H9 (cell line): ENCODE measurements at regions not wholly inside any gene's neighbourhood (a gene's known extent, or its start where the extent isn't known, plus 50 kb on each side); places are given as distances from the start of the nearest gene placed in this dataset.

Source experiments
- DNase-seq: peaks from one replicate; pipeline ENCODE4 v3.0.0-alpha.2; 2017
- H2AFZ ChIP-seq: one replicate; pipeline ENCODE4 v1.6.1; 2013; ENCODE audit warnings: mild to moderate bottlenecking, low read length, control low read depth, moderate library complexity
- H2AK5ac ChIP-seq: 2 replicates; pipeline ENCODE4 v1.6.1; 2013; ENCODE audit warnings: low read length, control low read depth, mixed read lengths; ENCODE audit not compliant: insufficient read length
- H2BK120ac ChIP-seq: one replicate; pipeline ENCODE4 v1.6.1; 2013; ENCODE audit warnings: low read depth, mild to moderate bottlenecking, low read length, control low read depth, inconsistent platforms; ENCODE audit not compliant: poor library complexity, severe bottlenecking
- H2BK12ac ChIP-seq: 2 replicates; pipeline ENCODE4 v1.6.1; 2013; ENCODE audit warnings: low read length, control low read depth, mixed read lengths, low read depth; ENCODE audit not compliant: insufficient read length
- H2BK15ac ChIP-seq: 2 replicates; pipeline ENCODE4 v1.6.1; 2013; ENCODE audit warnings: low read depth, low read length, control low read depth
- H2BK20ac ChIP-seq: one replicate; pipeline ENCODE4 v1.6.1; 2013; ENCODE audit warnings: low read depth, mild to moderate bottlenecking, low read length, control low read depth, inconsistent platforms; ENCODE audit not compliant: poor library complexity, severe bottlenecking
- H2BK5ac ChIP-seq: 2 replicates; pipeline ENCODE4 v1.6.1; 2013; ENCODE audit warnings: low read length, control low read depth, mixed read lengths; ENCODE audit not compliant: insufficient read length
- H3K14ac ChIP-seq: 2 replicates; pipeline ENCODE4 v1.6.1; 2013; ENCODE audit warnings: low read length, control low read depth; ENCODE audit not compliant: insufficient read depth
- H3K18ac ChIP-seq: 2 replicates; pipeline ENCODE4 v1.6.1; 2013; ENCODE audit warnings: low read depth, mild to moderate bottlenecking, mixed read lengths, low read length, control low read depth; ENCODE audit not compliant: insufficient read length
- H3K23ac ChIP-seq: 2 replicates; pipeline ENCODE4 v1.6.1; 2013; ENCODE audit warnings: low read length, control low read depth, mixed read lengths, low read depth; ENCODE audit not compliant: insufficient read length
- H3K23me2 ChIP-seq: 2 replicates; pipeline ENCODE4 v1.6.1; 2013; ENCODE audit warnings: low read depth, mild to moderate bottlenecking, mixed read lengths, low read length, control low read depth; ENCODE audit not compliant: insufficient read length, poor library complexity, severe bottlenecking
- H3K27ac ChIP-seq: 2 replicates; pipeline ENCODE4 v1.5.1; 2013; ENCODE audit warnings: low read length, control low read depth, mixed read lengths, low read depth; ENCODE audit not compliant: insufficient read length
- H3K27me3 ChIP-seq: 2 replicates; pipeline ENCODE4 v1.6.1; 2013; ENCODE audit warnings: low read length, control low read depth, inconsistent platforms; ENCODE audit not compliant: insufficient read depth
- H3K4ac ChIP-seq: 2 replicates; pipeline ENCODE4 v1.6.1; 2013; ENCODE audit warnings: low read depth, mild to moderate bottlenecking, control low read depth, inconsistent platforms, low read length, moderate library complexity
- H3K4me1 ChIP-seq: 2 replicates; pipeline ENCODE4 v1.6.1; 2013; ENCODE audit warnings: low read length, control low read depth, inconsistent platforms; ENCODE audit not compliant: insufficient read depth
- H3K4me2 ChIP-seq: 2 replicates; pipeline ENCODE4 v1.6.1; 2013; ENCODE audit warnings: low read length, control low read depth, mixed read lengths; ENCODE audit not compliant: insufficient read length, insufficient read depth
- H3K56ac ChIP-seq: 2 replicates; pipeline ENCODE4 v1.6.1; 2013; ENCODE audit warnings: low read depth, mild to moderate bottlenecking, mixed read lengths, low read length, control low read depth; ENCODE audit not compliant: insufficient read length
- H3K79me1 ChIP-seq: 2 replicates; pipeline ENCODE4 v1.6.1; 2013; ENCODE audit warnings: low read depth, mild to moderate bottlenecking, moderate library complexity, low read length, control low read depth, inconsistent platforms; ENCODE audit not compliant: insufficient read depth, poor library complexity, severe bottlenecking
- H3K79me2 ChIP-seq: 2 replicates; pipeline ENCODE4 v1.6.1; 2013; ENCODE audit warnings: low read length, control low read depth, inconsistent platforms; ENCODE audit not compliant: insufficient read depth
- H3K9ac ChIP-seq: 2 replicates; pipeline ENCODE4 v1.6.1; 2013; ENCODE audit warnings: low read length, control low read depth, mixed read lengths; ENCODE audit not compliant: insufficient read length; ENCODE audit errors: extremely low read depth
- H3K9me3 ChIP-seq: one replicate; pipeline ENCODE4 v1.6.1; 2013; ENCODE audit warnings: low read depth, low read length, inconsistent platforms; ENCODE audit not compliant: control insufficient read depth
- H3T11ph ChIP-seq: one replicate; pipeline ENCODE4 v1.6.1; 2013; ENCODE audit warnings: mild to moderate bottlenecking, low read length, control low read depth, inconsistent platforms
- H4K20me1 ChIP-seq: one replicate; pipeline ENCODE4 v1.6.1; 2013; ENCODE audit not compliant: control insufficient read depth, insufficient read length, insufficient read depth
- H4K5ac ChIP-seq: 2 replicates; pipeline ENCODE4 v1.6.1; 2013; ENCODE audit warnings: low read depth, mild to moderate bottlenecking, mixed read lengths, low read length, control low read depth; ENCODE audit not compliant: insufficient read length
- H4K8ac ChIP-seq: replicated peaks from 2 replicates; pipeline ENCODE4 v1.6.1; 2013; ENCODE audit warnings: low read length, control low read depth, mixed read lengths, low read depth; ENCODE audit not compliant: insufficient read length
- H4K91ac ChIP-seq: 2 replicates; pipeline ENCODE4 v1.6.1; 2013; ENCODE audit warnings: low read depth, mild to moderate bottlenecking, moderate library complexity, mixed read lengths, low read length, control low read depth; ENCODE audit not compliant: insufficient read length
- H3K27ac Mint-ChIP-seq, 3 experiments: 2 replicates in 2 of 3; 3 replicates in 1 of 3; pipeline ENCODE4 v1.8.0; 2020 to 2021; ENCODE audit warnings: mixed read lengths in 3 of 3, mild to moderate bottlenecking in 1 of 3, moderate library complexity in 1 of 3
- H3K27me3 Mint-ChIP-seq: 2 replicates; pipeline ENCODE4 v1.8.0; 2021; ENCODE audit warnings: low read depth, mild to moderate bottlenecking, moderate library complexity, mixed read lengths
- H3K36me3 Mint-ChIP-seq, 3 experiments: 2 replicates in 2 of 3; 3 replicates in 1 of 3; pipeline ENCODE4 v1.8.0; 2020 to 2021; ENCODE audit warnings: low read depth in 3 of 3, mixed read lengths in 3 of 3; ENCODE audit not compliant: insufficient read depth in 1 of 3
- H3K4me1 Mint-ChIP-seq, 2 experiments: 2 replicates each; pipeline ENCODE4 v1.8.0; 2020; ENCODE audit warnings: mixed read lengths in 2 of 2
- H3K4me3 Mint-ChIP-seq, 2 experiments: 2 replicates in 1 of 2; 3 replicates in 1 of 2; pipeline ENCODE4 v1.8.0; 2020 to 2021; ENCODE audit warnings: mild to moderate bottlenecking in 2 of 2, mixed read lengths in 2 of 2, moderate library complexity in 1 of 2
- H3K9me3 Mint-ChIP-seq, 2 experiments: 2 replicates in 1 of 2; 3 replicates in 1 of 2; pipeline ENCODE4 v1.8.0; 2020; ENCODE audit warnings: mild to moderate bottlenecking in 2 of 2, mixed read lengths in 2 of 2, moderate library complexity in 1 of 2
- CTCF ChIP-seq: fragments of 200-600 bp; sonication (generic); conservative IDR thresholded peaks from 3 replicates; pipeline ENCODE4 v1.8.0; 2021; ENCODE audit warnings: antibody characterized with exemption, mild to moderate bottlenecking
- WGBS: extraction: QIAGEN DNeasy Blood & Tissue Kit; methylation state at CpG from one replicate; pipeline ENCODE4 v1.1.7; 2013; ENCODE audit warnings: missing lambda C conversion rate, low lambda C conversion rate, mixed read lengths; ENCODE audit not compliant: insufficient read length; ENCODE audit errors: extremely low coverage; 5-methylcytosine and 5-hydroxymethylcytosine counted together

- no CpG with 5 or more reads among the region's 2 CpGs for WGBS
- H3K9me3 Mint-ChIP-seq, result no peaks in the 10 kb centered on the region
Observed at GRCh38 chr6:112853162-112853561, 506.0 kb downstream of the RFPL4B start.

More at GRCh38 chr6:112853162-112853561, 506.0 kb downstream of the RFPL4B start:
- Histone ChIP-seq H2AK5ac (no peak overlapping the region), H3K27ac (no peak overlapping the region), H2BK15ac (no peak overlapping the region), H2BK120ac (no peak overlapping the region), H3K27me3 (no peaks in the 10 kb centered on the region), H3K79me1 (no peaks in the 10 kb centered on the region), H3K23me2 (no peaks in the 10 kb centered on the region), H2BK5ac (no peak overlapping the region), H3T11ph (no peak overlapping the region), H4K91ac (no peak overlapping the region), H2BK20ac (no peak overlapping the region), H3K14ac (no peak overlapping the region), H3K4ac (no peak overlapping the region), H3K9me3 (no peaks in the 10 kb centered on the region), H2AFZ (no peak overlapping the region), H4K8ac (no peak overlapping the region), H4K5ac (no peak overlapping the region), H3K18ac (no peak overlapping the region), H3K9ac (no peak overlapping the region), H3K4me2 (no peak overlapping the region), H2BK12ac (no peak overlapping the region), H3K4me1 (no peaks in the 10 kb centered on the region), H3K79me2 (no peaks in the 10 kb centered on the region), H3K56ac (no peak overlapping the region), H4K20me1 (no peaks in the 10 kb centered on the region), H3K23ac (no peak overlapping the region)
- H3K27me3 Mint-ChIP-seq, result no peaks in the 10 kb centered on the region; the same call in 1 of the 2 replicates
- no peak overlapping the region for H3K27ac Mint-ChIP-seq
- H3K36me3 Mint-ChIP-seq, result no peaks in the 10 kb centered on the region
- H3K4me3 Mint-ChIP-seq, result no peak overlapping the region
- no peak for TF ChIP-seq CTCF
- H3K4me1 Mint-ChIP-seq, result peaks cover 0 to 2% of the 10 kb centered on the region in 2 experiments; a peak in 2 of 4 replicates
- DNase-seq, result no peak
